Panc1 (cell line): ENCODE measurements at regions not wholly inside any gene's neighbourhood (a gene's known extent, or its start where the extent isn't known, plus 50 kb on each side); places are given as distances from the start of the nearest gene placed in this dataset.

Experiments
- ATAC-seq: fragments of 200-7000 bp; cut with Tn5 transposase; 2 replicates; pipeline ENCODE4 v1.9.1; 2020; ENCODE audit warnings: mild to moderate bottlenecking, moderate library complexity
- BruUV-seq: library from RNA; stranded (reverse); fragments of 400-500 nt; replicated peaks from 2 replicates; lab custom pipeline; 2021; lab: Mats Ljungman, UMichigan
- CTCF ChIA-PET: fragments of 300-600 bp; sonication (Branson Sonifier 250); formaldehyde crosslinking; loops from one replicate; lab custom pipeline; 2022; ENCODE audit warnings: antibody characterized with exemption; lab: Charles Lee
- POLR2A ChIA-PET: fragments of 300-600 bp; sonication (Branson Sonifier 250); formaldehyde crosslinking; loops from one replicate; lab custom pipeline; 2022; ENCODE audit warnings: antibody characterized with exemption; lab: Charles Lee
- DNase-seq: peaks from one replicate; pipeline ENCODE4 v3.0.0-alpha.2; 2010; ENCODE audit warnings: low read depth, low spot score
- H3K27ac ChIP-seq: 2 replicates; pipeline ENCODE4 v1.5.1; 2011; ENCODE audit warnings: mild to moderate bottlenecking, low read length, inconsistent platforms
- H3K27me3 ChIP-seq: fragments of 200-500 bp; sonication (Bioruptor generic); 2 replicates; pipeline ENCODE4 v1.6.0; 2014; ENCODE audit warnings: low read length, inconsistent platforms; ENCODE audit not compliant: control insufficient read depth, insufficient read depth
- H3K36me3 ChIP-seq: fragments of 200-500 bp; sonication (Bioruptor generic); 2 replicates; pipeline ENCODE4 v1.5.1; 2014; ENCODE audit warnings: inconsistent platforms, mild to moderate bottlenecking, low read length, moderate library complexity; ENCODE audit not compliant: control insufficient read depth, insufficient read depth
- H3K4me1 ChIP-seq: 2 replicates; pipeline ENCODE4 v1.5.1; 2011; ENCODE audit warnings: inconsistent platforms, mild to moderate bottlenecking, low read length, moderate library complexity; ENCODE audit not compliant: control insufficient read depth, insufficient read depth
- H3K4me3 ChIP-seq, 2 experiments: 2 replicates each; pipeline ENCODE4 v1.5.1; 2011 to 2012; ENCODE audit warnings: low read depth in 2 of 2, low read length in 2 of 2, mild to moderate bottlenecking in 2 of 2, inconsistent platforms in 1 of 2, moderate library complexity in 1 of 2
- H3K9me3 ChIP-seq: fragments of 200-500 bp; sonication (Bioruptor generic); 2 replicates; pipeline ENCODE4 v1.5.1; 2014; ENCODE audit warnings: low read depth, mild to moderate bottlenecking, inconsistent platforms, low read length, moderate library complexity; ENCODE audit not compliant: control insufficient read depth, insufficient read depth
- POLR2AphosphoS5 ChIP-seq: IDR thresholded peaks from 2 replicates; pipeline ENCODE4 v1.6.1; 2012; ENCODE audit warnings: mild to moderate bottlenecking, low read depth, low read length, moderate library complexity
- SIN3A ChIP-seq: IDR thresholded peaks from 2 replicates; pipeline ENCODE4 v1.6.1; 2012; ENCODE audit warnings: low read depth, mild to moderate bottlenecking, low read length, moderate library complexity, borderline replicate concordance; ENCODE audit not compliant: insufficient read depth
- TCF7L2 ChIP-seq: IDR thresholded peaks from 2 replicates; pipeline ENCODE4 v1.6.1; 2011; ENCODE audit warnings: mild to moderate bottlenecking, low read depth, low read length, inconsistent platforms
- in situ Hi-C: cut with HindIII; loops from 2 replicates; pipeline ENCODE4 v1.10.0; 2016; ENCODE audit warnings: low sequenced_read_pairs, low pct_unique_long_range_greater_than_20kb
- intact Hi-C: fragments of 100-400 bp; cut with micrococcal nuclease; formaldehyde crosslinking; loops from one replicate; pipeline ENCODE4 v1.10.0; 2022; ENCODE audit not compliant: unreplicated experiment
- TF ChIP-seq, protein P1 (sequence below): fragments of 450-650 bp; IDR thresholded peaks from 2 replicates; pipeline ENCODE4 v1.5.1; 2017; ENCODE audit warnings: mild to moderate bottlenecking
- TF ChIP-seq, protein P2 (sequence below), 2 experiments: IDR thresholded peaks; 2 replicates each; pipeline ENCODE4 v1.6.1; 2011 to 2012; ENCODE audit warnings: low read depth in 2 of 2, control low read depth in 1 of 2, low read length in 1 of 2, mild to moderate bottlenecking in 1 of 2, moderate library complexity in 1 of 2; ENCODE audit not compliant: insufficient read depth in 1 of 2

DNA sequence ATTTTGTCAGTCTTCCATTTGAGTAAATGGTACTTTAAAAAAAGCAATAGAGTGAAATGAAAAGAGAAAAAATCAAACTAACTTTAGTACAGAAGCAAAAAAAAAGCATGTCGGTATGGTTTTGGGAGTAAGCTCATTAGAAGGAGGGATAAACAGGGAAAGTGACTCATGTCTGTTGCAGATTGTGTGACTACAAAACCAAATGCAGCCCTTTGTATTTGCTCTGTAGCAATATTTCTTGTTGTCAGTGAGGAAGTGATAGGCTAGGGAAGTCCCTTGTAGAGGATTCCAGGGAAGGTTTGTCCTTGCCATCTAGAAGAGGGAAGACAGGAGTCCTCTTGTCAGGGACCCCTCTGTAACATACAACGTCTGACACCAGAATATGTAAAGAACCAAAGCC lies 150.5 kb upstream of the POU1F1 start:
- intact Hi-C loops, result no loop called here
- CTCF ChIA-PET, result no interaction called here

DNA sequence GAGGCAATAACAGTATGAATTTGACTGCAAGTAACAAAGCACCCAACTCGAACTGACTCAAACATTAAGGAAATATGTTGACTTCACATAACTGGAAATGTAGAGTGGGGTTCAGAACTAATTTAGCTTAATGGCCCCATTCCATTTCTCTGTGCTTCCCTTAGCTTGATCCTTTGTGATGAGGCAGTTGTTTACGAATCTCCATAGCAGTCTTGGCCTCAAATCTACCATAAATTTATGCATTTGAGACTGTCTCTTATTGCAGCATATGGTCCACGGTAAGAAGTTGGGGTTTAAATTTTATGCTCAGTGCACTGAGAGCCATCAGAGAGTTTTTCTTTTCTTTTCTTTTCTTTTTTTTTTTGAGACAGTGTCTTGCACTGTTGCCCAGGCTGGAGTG lies 148.7 kb upstream of the POU1F1 start:
- in situ Hi-C loops (no loop called here), intact Hi-C loops (no loop called here)
- no peak overlapping the region for H3K4me3 ChIP-seq
- CTCF ChIA-PET, result no interaction called here
- DNase-seq (no peak), ATAC-seq (no peak)
- POLR2A ChIA-PET, result no interaction called here
- no peaks in the 10 kb centered on the region for H3K9me3 ChIP-seq
- no peaks in the 10 kb centered on the region for H3K27me3 ChIP-seq
- BruUV-seq, result no TSS peak
- TF ChIP-seq POLR2AphosphoS5 (no peak), TCF7L2 (no peak)
- no peaks in the 10 kb centered on the region for H3K36me3 ChIP-seq
- H3K4me1 ChIP-seq, result no peaks in the 10 kb centered on the region
- H3K27ac ChIP-seq, result no peak overlapping the region

More for the DNA sequence above, 150.5 kb upstream of the POU1F1 start:
- POLR2A ChIA-PET, result interaction anchor here (0.7 kb wide), 1 partner anchor 130 kb away, joined by 5 read pairs; no protein-coding TSS in a partner anchor
- TF ChIP-seq SIN3A, result no peak
- TF ChIP-seq, protein P1, sequence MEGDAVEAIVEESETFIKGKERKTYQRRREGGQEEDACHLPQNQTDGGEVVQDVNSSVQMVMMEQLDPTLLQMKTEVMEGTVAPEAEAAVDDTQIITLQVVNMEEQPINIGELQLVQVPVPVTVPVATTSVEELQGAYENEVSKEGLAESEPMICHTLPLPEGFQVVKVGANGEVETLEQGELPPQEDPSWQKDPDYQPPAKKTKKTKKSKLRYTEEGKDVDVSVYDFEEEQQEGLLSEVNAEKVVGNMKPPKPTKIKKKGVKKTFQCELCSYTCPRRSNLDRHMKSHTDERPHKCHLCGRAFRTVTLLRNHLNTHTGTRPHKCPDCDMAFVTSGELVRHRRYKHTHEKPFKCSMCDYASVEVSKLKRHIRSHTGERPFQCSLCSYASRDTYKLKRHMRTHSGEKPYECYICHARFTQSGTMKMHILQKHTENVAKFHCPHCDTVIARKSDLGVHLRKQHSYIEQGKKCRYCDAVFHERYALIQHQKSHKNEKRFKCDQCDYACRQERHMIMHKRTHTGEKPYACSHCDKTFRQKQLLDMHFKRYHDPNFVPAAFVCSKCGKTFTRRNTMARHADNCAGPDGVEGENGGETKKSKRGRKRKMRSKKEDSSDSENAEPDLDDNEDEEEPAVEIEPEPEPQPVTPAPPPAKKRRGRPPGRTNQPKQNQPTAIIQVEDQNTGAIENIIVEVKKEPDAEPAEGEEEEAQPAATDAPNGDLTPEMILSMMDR, result no peak
- TF ChIP-seq POLR2AphosphoS5, result no peak
- TF ChIP-seq, protein P2, sequence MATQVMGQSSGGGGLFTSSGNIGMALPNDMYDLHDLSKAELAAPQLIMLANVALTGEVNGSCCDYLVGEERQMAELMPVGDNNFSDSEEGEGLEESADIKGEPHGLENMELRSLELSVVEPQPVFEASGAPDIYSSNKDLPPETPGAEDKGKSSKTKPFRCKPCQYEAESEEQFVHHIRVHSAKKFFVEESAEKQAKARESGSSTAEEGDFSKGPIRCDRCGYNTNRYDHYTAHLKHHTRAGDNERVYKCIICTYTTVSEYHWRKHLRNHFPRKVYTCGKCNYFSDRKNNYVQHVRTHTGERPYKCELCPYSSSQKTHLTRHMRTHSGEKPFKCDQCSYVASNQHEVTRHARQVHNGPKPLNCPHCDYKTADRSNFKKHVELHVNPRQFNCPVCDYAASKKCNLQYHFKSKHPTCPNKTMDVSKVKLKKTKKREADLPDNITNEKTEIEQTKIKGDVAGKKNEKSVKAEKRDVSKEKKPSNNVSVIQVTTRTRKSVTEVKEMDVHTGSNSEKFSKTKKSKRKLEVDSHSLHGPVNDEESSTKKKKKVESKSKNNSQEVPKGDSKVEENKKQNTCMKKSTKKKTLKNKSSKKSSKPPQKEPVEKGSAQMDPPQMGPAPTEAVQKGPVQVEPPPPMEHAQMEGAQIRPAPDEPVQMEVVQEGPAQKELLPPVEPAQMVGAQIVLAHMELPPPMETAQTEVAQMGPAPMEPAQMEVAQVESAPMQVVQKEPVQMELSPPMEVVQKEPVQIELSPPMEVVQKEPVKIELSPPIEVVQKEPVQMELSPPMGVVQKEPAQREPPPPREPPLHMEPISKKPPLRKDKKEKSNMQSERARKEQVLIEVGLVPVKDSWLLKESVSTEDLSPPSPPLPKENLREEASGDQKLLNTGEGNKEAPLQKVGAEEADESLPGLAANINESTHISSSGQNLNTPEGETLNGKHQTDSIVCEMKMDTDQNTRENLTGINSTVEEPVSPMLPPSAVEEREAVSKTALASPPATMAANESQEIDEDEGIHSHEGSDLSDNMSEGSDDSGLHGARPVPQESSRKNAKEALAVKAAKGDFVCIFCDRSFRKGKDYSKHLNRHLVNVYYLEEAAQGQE (IDR thresholded peaks at IDR 0.05; ENCODE audit: insufficient read depth in 1 of 2, low read depth in 2 of 2, low read length in 1 of 2), result no peak
- TF ChIP-seq TCF7L2, result no peak
- no peaks in the 10 kb centered on the region for H3K4me1 ChIP-seq
- DNase-seq (no peak), ATAC-seq (no peak)
- no peak overlapping the region for H3K4me3 ChIP-seq
- H3K36me3 ChIP-seq, result no peaks in the 10 kb centered on the region
- H3K27me3 ChIP-seq, result no peaks in the 10 kb centered on the region
- no peak overlapping the region for H3K27ac ChIP-seq
- in situ Hi-C loops, result no loop called here
- no TSS peak for BruUV-seq
- no peaks in the 10 kb centered on the region for H3K9me3 ChIP-seq

DNA sequence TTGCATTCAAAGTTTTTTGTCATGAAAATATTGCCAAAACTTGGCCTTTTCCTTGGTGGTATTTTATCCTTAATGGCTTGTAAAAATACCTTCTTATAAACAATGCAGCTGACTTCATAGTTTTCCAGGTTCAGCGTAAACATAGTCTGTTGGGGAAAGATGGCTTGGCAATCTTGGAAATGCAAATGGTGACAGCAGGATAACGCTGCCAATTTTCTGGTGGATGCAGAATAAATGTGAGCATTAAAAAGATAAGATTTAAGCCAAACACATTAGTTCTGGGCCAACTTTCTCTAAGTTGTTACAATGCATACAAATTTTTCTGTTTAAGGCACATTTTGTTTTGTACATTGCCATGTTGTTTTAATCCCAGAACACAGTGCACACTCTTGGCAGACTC lies 147.0 kb upstream of the POU1F1 start:
- intact Hi-C loops, result no loop called here
- in situ Hi-C loops, result no loop called here
- H3K4me1 ChIP-seq, result no peaks in the 10 kb centered on the region
- CTCF ChIA-PET, result no interaction called here
- BruUV-seq, result no TSS peak
- no peaks in the 10 kb centered on the region for H3K9me3 ChIP-seq
- no peak for ATAC-seq
- no peak for DNase-seq
- no peak for TF ChIP-seq POLR2AphosphoS5
- no peak for TF ChIP-seq TCF7L2
- no peak for TF ChIP-seq SIN3A
- TF ChIP-seq, protein P2 (IDR thresholded peaks at IDR 0.05; ENCODE audit: insufficient read depth in 1 of 2, low read depth in 2 of 2, low read length in 1 of 2), result no peak
- TF ChIP-seq, protein P1, result no peak
- H3K36me3 ChIP-seq, result no peaks in the 10 kb centered on the region
- H3K27ac ChIP-seq, result no peak overlapping the region
- no peak overlapping the region for H3K4me3 ChIP-seq
- POLR2A ChIA-PET, result no interaction called here
- H3K27me3 ChIP-seq, result no peaks in the 10 kb centered on the region
